ENCODE measurements at regions not wholly inside any gene's neighbourhood (a gene's known extent, or its start where the extent isn't known, plus 50 kb on each side); places are given as distances from the start of the nearest gene placed in this dataset.

GRCh38 chr9:118306801-118307200 lies 602.6 kb downstream of the TLR4 start:
- DNase-seq (ENCODE audit: low spot score) = no peak

DNA sequence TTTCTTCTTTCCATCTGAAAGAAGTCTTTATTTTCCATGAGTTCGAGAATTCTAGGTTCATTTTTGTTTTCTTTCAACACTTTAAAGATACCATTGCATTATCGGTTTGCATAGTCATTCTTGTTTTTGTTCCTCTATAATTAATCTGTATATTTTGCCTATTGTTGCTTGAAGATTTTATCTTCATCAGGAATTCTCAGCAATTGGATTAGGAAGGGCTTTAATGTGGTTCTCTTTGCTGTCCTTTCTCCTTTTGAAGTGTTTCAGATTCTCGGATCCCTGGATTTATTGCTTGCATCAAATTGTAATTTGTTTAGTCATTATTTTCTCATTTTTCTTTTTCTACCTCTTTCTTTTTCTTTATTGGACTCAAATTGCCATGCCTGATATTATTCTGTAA lies 609.8 kb downstream of the TLR4 start:
- DNase-seq (ENCODE audit: low spot score) = no peak

GRCh38 chr9:118316831-118317343 lies 612.7 kb downstream of the TLR4 start:
- no peak for DNase-seq (ENCODE audit: low spot score)

GRCh38 chr9:118318770-118319431 lies 614.7 kb downstream of the TLR4 start:
- DNase-seq (ENCODE audit: low spot score) = no peak

GRCh38 chr9:118321788-118322187 lies 617.6 kb downstream of the TLR4 start:
- no peak for DNase-seq (ENCODE audit: low spot score)

GRCh38 chr9:118324706-118325105 lies 620.5 kb downstream of the TLR4 start:
- no peak for DNase-seq (ENCODE audit: low spot score)

DNA sequence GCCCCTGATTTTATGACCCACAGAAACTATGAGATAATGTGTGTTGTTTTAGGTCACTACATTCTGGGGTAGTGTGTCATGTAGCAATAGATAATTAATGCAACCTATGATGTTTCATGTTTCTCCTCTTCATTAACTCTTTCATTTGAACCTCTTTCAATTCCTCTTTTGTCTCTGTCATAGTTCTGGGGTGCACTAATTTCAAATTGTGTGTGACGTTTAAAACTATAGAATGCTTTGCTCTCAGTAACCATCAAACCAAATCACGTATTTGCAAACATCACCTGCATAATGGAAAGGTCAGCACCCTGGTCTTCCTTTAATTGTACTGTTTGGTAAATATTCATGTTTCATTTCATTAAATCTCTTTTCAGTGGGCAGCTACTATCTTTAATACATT lies 621.6 kb downstream of the TLR4 start:
- no peak for DNase-seq (ENCODE audit: low spot score)

DNA sequence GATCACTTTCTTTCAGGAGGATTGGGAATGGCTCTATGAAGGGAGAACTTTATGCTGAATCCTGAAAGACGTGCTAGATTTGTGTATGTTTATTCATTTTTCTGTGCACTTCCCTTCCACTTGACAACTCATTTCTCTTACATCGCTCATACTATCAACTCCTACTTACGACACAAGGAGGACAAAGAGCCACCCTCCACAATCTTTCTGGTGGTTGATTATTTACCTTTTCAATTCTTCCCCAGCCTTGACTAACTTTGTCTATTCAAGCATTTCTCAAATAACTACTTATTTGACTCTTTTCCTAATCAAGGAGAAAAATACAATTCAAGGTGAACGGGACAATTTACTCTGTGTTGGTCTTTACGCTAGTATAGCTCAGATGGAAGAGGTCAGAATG lies 622.1 kb downstream of the TLR4 start:
- DNase-seq (ENCODE audit: low spot score) = no peak

DNA sequence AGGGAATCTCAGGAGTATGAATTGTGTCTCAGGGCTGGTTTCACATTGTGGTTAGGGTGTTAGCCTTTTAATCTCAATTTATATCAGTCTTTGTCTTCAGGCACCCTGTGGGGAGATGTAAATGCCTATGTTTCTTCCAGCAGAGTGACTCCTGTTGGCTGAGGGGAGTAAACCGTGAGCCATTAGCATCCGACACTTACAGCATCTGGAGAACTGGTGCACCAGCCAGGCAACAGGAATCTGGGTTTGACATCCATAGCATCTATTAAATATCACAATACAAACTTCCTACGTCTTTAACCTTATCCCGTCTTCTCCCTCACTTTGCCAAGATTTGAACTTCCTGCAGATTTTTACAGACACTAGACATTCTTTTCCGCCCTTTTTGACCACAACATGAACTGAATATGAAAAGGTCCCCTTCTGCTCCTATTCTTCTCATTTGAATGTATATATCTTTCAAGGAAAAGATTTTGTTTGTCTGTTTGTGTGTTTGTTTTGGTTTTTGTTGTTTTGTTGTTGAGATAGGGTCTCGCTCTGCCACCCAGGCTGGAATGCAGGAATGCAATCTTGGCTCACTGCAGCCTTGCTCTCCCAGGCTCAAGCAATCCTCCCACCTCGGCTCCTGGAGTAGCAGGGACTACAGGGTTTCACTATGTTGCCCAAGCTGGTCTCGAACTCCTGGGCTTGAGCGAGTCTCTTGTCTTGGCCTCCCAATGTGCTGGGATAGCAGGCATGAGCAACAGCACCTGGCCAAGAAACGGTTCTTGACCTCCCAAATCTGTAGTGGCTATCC lies 626.2 kb downstream of the TLR4 start:
- DNase-seq (ENCODE audit: low spot score) = no peak

DNA sequence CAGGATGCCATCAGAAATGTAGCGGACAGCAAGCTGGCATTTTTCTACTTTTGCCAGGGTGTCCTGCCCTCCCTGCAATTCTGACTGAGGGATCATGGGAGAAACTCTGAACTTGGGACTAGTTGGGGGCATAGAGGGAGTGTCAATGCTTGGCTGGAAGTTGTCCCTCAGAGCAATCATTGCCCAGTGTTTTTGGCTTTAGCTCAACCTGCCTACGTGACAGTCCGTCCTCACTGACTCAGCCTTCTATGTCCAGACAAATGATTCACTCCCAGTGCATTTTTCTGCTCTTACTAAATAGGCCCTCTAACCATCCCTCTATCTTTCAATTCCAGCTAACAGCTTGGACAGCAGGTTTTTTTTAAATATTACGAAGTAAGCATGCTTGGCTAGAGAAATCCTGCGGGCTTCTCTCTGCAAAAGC lies 627.4 kb downstream of the TLR4 start:
- DNase-seq (ENCODE audit: low spot score) = no peak

DNA sequence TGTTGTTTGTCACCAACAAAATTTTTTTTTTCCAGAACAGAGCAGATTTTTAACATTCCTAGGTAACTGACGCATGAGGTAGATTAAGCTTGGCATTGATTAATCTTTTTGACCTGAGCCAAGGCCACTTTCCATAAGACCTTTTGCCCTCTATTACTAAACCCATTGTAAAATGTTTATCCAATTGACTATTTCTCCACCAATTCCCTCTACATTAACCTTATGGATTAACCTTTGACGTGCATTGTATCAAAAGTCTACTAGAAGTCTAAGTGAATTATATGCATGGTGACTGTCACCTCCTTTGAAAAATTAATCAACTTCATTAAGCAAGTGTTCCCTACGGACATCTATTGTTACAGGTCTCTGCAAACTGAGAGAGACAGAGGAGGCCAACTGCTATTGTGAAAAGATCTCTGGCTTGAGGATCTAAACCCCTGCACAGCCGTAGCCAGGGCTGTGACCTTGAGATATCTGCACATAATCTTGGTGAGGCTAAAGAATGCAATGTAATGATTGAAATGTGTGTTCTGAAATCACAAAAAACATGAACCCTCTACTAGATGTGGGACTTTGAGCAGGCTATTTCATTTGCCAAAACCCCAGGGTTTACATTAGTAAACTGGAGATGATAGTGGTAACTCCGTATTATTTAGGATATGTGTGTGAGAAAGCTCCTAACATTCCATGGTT lies 632.2 kb downstream of the TLR4 start:
- no peak for DNase-seq (ENCODE audit: low spot score)

GRCh38 chr9:118336943-118337330 lies 632.7 kb downstream of the TLR4 start:
- DNase-seq (ENCODE audit: low spot score) = no peak

DNA sequence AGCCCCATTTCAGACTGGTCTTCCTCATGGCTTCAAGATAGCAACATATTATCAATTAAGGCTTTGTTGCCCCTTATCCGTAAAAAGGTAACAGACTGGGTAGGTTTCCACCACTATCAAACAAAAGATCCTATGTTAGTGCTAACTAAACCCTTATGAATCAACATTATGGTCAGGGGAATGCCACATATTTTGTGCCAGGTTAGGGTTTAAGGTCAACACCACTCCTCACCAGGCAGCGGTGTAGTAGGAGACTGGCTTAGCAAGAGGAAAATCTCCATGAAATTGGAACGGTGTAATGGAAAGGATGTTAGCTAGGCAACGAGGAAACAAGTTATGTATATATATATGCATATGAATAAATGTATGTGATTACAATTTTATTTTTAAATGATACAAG lies 655.8 kb downstream of the TLR4 start:
- no peak for DNase-seq (ENCODE audit: low spot score)

GRCh38 chr9:118362123-118362522 lies 657.9 kb downstream of the TLR4 start:
- DNase-seq (ENCODE audit: low spot score) = no peak

DNA sequence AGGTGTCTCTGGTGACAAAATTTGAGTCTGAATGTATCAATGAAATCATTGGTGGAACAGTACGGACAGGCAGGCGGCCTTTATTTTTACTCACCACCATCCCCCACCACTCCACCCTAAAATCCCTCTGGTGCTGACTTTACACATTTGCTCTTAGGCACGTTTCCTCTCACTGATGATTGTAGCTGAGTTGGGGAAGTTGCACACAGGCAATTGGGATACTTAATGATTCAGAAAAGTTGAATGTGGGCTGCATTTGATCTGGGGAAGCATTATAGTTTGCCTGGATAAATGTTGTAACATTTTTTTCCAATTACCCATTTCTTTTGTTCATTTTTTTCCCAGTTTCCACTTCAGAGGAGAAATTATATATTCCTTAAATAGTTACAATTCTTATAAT lies 658.4 kb downstream of the TLR4 start:
- DNase-seq (ENCODE audit: low spot score) = no peak

DNA sequence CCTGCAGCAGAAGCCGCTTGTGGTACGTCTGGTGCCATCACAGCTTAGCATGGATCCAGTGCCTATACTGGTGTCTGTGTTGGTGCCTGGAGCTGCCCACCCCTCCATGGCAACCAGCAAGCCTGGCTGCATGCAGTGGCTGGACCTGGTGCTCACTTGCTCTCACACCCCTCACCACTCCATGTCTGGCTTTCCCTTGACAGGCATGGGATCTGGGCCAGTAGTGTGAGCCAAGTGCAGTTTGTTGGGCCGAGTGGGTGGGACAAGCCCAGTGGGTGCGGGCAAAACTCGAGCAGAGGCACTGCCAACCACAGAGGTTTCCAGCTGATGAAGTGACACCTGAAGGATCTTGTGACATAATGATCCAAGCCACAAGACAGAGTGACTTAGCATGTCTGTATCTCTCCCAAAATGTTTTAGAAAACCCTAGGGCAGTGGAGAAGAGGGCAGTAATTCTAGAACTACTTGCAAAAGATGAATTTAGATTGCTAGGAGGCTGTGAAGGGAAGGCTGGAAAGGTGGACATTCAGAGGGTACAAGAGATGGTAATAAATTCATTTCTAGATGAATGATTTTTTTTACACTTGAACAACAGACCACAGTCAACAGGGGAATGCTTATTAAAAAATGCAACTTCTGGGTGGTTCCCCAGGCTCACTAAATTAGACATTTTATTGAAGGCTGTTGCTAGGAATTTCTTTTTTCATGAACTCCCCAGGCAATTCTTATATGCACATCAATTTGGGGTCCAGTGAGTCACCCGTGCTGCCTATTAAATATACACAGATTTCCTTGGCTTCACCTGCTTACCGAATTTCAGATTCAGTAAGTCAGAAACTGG lies 660.3 kb downstream of the TLR4 start:
- no peak for DNase-seq (ENCODE audit: low spot score)

- DNase-seq (ENCODE audit: low spot score) = no peak
These were observed 662.0 kb downstream of the TLR4 start for GRCh38 chr9:118366228-118366627.

- no peak for DNase-seq (ENCODE audit: low spot score)
These were observed 663.2 kb downstream of the TLR4 start for GRCh38 chr9:118367383-118367782.

DNA sequence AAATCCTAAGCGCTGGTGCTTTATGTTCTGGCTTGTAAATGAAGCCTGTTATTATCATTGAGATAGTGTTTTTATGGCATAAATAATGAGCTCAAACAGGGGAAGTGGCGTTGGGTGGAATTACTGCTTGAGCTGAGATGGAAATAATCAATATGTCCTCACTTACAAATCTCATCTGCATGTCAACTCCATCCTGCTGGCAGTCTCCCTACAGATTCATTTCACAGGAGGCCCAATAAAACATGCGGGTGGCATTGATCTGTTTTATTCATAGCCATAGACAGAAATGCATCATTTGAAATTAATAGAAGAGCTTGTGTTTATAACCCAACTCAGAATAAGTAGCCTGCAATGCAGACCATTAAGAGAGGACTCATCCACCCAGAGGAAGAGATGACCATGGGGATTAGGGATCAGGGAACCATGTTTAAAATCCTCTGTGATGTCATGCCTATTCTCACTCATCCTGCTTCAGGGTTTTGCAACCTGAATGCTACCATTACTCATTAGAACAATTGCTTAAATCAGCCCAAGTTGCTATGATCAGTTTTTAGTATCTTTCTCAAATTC lies 680.4 kb downstream of the TLR4 start:
- DNase-seq (ENCODE audit: low spot score) = no peak

- DNase-seq (ENCODE audit: low spot score) = no peak
These were observed 691.2 kb downstream of the TLR4 start for GRCh38 chr9:118395415-118395814.

GRCh38 chr9:118401546-118401945 lies 697.3 kb downstream of the TLR4 start:
- no peak for DNase-seq (ENCODE audit: low spot score)

DNA sequence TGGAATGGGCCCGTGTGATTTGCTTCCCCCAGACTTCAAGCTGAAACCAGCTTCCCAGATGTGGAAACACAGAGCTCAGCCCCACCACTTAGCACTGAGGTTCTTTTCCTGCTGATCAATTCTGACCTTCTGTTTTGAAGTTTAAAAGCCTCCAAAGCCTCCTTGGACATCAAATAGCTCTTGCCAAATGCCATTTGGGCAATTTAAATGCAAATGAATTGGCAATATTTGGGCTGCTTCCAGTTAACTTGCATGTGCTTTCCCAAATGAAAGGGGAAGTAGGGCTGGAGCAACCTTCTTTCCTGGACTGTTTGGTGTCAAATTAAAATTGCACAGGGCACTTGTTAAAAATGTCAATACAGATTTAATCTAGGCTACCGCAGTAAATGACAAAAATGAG lies 710.5 kb downstream of the TLR4 start:
- DNase-seq (ENCODE audit: low spot score) = no peak

Measured in D341Med (cell line).